Neural cell (in vitro differentiated cells): ENCODE measurements at regions not wholly inside any gene's neighbourhood (a gene's known extent, or its start where the extent isn't known, plus 50 kb on each side); places are given as distances from the start of the nearest gene placed in this dataset.

Experiments
- H2AFZ ChIP-seq: fragments of 200-600, 300-800 bp; sonication (generic), shearing (Covaris generic); 2 replicates; pipeline ENCODE4 v1.6.0; 2014; ENCODE audit warnings: low read depth, mild to moderate bottlenecking, antibody characterized with exemption, low read length, moderate library complexity
- H3F3A ChIP-seq: fragments of 200-600 bp; shearing (Covaris generic); 2 replicates; pipeline ENCODE4 v1.6.1; 2016; ENCODE audit warnings: mild to moderate bottlenecking, moderate library complexity, mixed read lengths, antibody characterized with exemption, low read length; ENCODE audit not compliant: insufficient read depth, poor library complexity, severe bottlenecking
- H3K27ac ChIP-seq: fragments of 200-600, 300-800 bp; sonication (generic), shearing (Covaris generic); 2 replicates; pipeline ENCODE4 v1.5.1; 2014; ENCODE audit warnings: mild to moderate bottlenecking, low read length, moderate library complexity
- H3K27me3 ChIP-seq: fragments of 300-800, 200-600 bp; sonication (generic), shearing (Covaris generic); 2 replicates; pipeline ENCODE4 v1.6.0; 2014; ENCODE audit warnings: mild to moderate bottlenecking, low read depth, low read length, moderate library complexity; ENCODE audit not compliant: insufficient read depth
- H3K36me3 ChIP-seq: fragments of 300-800, 200-600 bp; sonication (generic), shearing (Covaris generic); 2 replicates; pipeline ENCODE4 v1.5.1; 2014; ENCODE audit warnings: mild to moderate bottlenecking, antibody characterized with exemption, low read length, moderate library complexity; ENCODE audit not compliant: insufficient read depth
- H3K4me2 ChIP-seq: fragments of 300-800, 200-600 bp; sonication (generic), shearing (Covaris generic); 2 replicates; pipeline ENCODE4 v1.6.0; 2014; ENCODE audit warnings: mild to moderate bottlenecking, low read length
- H3K4me3 ChIP-seq: fragments of 300-800, 200-600 bp; sonication (generic), shearing (Covaris generic); 2 replicates; pipeline ENCODE4 v1.5.1; 2014; ENCODE audit warnings: mild to moderate bottlenecking, low read length, moderate library complexity
- H3K79me2 ChIP-seq: fragments of 200-600 bp; shearing (Covaris generic); replicated peaks from 2 replicates; pipeline ENCODE4 v1.6.0; 2014; ENCODE audit warnings: mild to moderate bottlenecking, low read length, moderate library complexity; ENCODE audit not compliant: insufficient read depth
- H3K9ac ChIP-seq: fragments of 300-800, 200-600 bp; sonication (generic), shearing (Covaris generic); 2 replicates; pipeline ENCODE4 v1.6.1; 2016; ENCODE audit warnings: mild to moderate bottlenecking, low read length, mixed read lengths
- H3K9me2 ChIP-seq: fragments of 200-600 bp; shearing (Covaris generic); 2 replicates; pipeline ENCODE4 v1.6.1; 2016; ENCODE audit warnings: mild to moderate bottlenecking, low read length, mixed read lengths; ENCODE audit not compliant: insufficient read depth
- H3K9me3 ChIP-seq: fragments of 200-600, 300-800 bp; sonication (generic), shearing (Covaris generic); 2 replicates; pipeline ENCODE4 v1.6.1; 2016; ENCODE audit warnings: mild to moderate bottlenecking, mixed run types, low read length, moderate library complexity, mixed read lengths
- H4K20me1 ChIP-seq: fragments of 200-600 bp; shearing (Covaris generic); 2 replicates; pipeline ENCODE4 v1.6.1; 2016; ENCODE audit warnings: mild to moderate bottlenecking, mixed run types; ENCODE audit not compliant: insufficient read depth
- CTCF ChIP-seq: fragments of 450-650 bp; IDR thresholded peaks from 2 replicates; pipeline ENCODE4 v1.5.1; 2014; ENCODE audit warnings: antibody characterized with exemption, mild to moderate bottlenecking, moderate library complexity; ENCODE audit not compliant: poor library complexity, severe bottlenecking
- EP300 ChIP-seq: fragments of 450-650 bp; conservative IDR thresholded peaks from 2 replicates; pipeline ENCODE4 v1.6.1; 2014; ENCODE audit warnings: antibody characterized with exemption, mild to moderate bottlenecking, moderate library complexity; ENCODE audit not compliant: poor library complexity, severe bottlenecking
- EZH2 ChIP-seq: fragments of 200-600, 300-800 bp; shearing (Covaris generic), sonication (generic); IDR thresholded peaks from 2 replicates; pipeline ENCODE4 v1.6.1; 2014; ENCODE audit warnings: antibody characterized with exemption, low read length, borderline replicate concordance, mild to moderate bottlenecking; ENCODE audit not compliant: insufficient read depth, poor library complexity, severe bottlenecking
- MXI1 ChIP-seq: fragments of 450-650 bp; conservative IDR thresholded peaks from 2 replicates; pipeline ENCODE4 v1.6.1; 2014; ENCODE audit warnings: antibody characterized with exemption, mild to moderate bottlenecking; ENCODE audit not compliant: poor library complexity, severe bottlenecking
- POLR2AphosphoS5 ChIP-seq: IDR thresholded peaks from 2 replicates; pipeline ENCODE4 v1.6.1; 2012
- RAD21 ChIP-seq: fragments of 450-650 bp; conservative IDR thresholded peaks from 2 replicates; pipeline ENCODE4 v1.6.1; 2014; ENCODE audit warnings: antibody characterized with exemption, mild to moderate bottlenecking, moderate library complexity
- REST ChIP-seq: IDR thresholded peaks from 2 replicates; pipeline ENCODE4 v1.6.1; 2012; ENCODE audit warnings: borderline replicate concordance
- SMC3 ChIP-seq: fragments of 450-650 bp; conservative IDR thresholded peaks from 2 replicates; pipeline ENCODE4 v1.6.1; 2014; ENCODE audit warnings: antibody characterized with exemption, mild to moderate bottlenecking, moderate library complexity; ENCODE audit not compliant: poor library complexity
- TAF1 ChIP-seq: IDR thresholded peaks from 2 replicates; pipeline ENCODE4 v1.6.1; 2012; ENCODE audit warnings: low read depth

- Histone ChIP-seq H3K9ac (no peak overlapping the region), H3K36me3 (no peaks in the 10 kb centered on the region), H3K27me3 (no peaks in the 10 kb centered on the region), H3K79me2 (no peaks in the 10 kb centered on the region), H2AFZ (no peak overlapping the region), H4K20me1 (no peaks in the 10 kb centered on the region), H3K9me3 (no peaks in the 10 kb centered on the region), H3K4me3 (no peak overlapping the region), H3K27ac (no peak overlapping the region), H3F3A (no peaks in the 10 kb centered on the region), H3K9me2 (no peaks in the 10 kb centered on the region), H3K4me2 (no peak overlapping the region)
- TF ChIP-seq RAD21, result no peak
- no peak for TF ChIP-seq EZH2
- no peak for TF ChIP-seq EP300
- TF ChIP-seq MXI1, result no peak
- TF ChIP-seq CTCF, result no peak
- TF ChIP-seq SMC3, result no peak
- no peak for TF ChIP-seq TAF1
- no peak for TF ChIP-seq REST
- no peak for TF ChIP-seq POLR2AphosphoS5
These were observed 506.7 kb upstream of the NBEA start for GRCh38 chr13:34435338-34435737.

- no peaks in the 10 kb centered on the region for H3F3A ChIP-seq
- no peak overlapping the region for H3K4me3 ChIP-seq
- H4K20me1 ChIP-seq, result no peaks in the 10 kb centered on the region
- TF ChIP-seq MXI1 (no peak), EP300 (no peak), TAF1 (no peak), REST (no peak), POLR2AphosphoS5 (no peak), CTCF (no peak), EZH2 (no peak), SMC3 (no peak), RAD21 (no peak)
- no peaks in the 10 kb centered on the region for H3K36me3 ChIP-seq
- no peak overlapping the region for H2AFZ ChIP-seq
- no peaks in the 10 kb centered on the region for H3K9me2 ChIP-seq
- no peak overlapping the region for H3K27ac ChIP-seq
- no peaks in the 10 kb centered on the region for H3K27me3 ChIP-seq
- H3K79me2 ChIP-seq, result no peaks in the 10 kb centered on the region
- H3K9me3 ChIP-seq, result no peaks in the 10 kb centered on the region
- H3K9ac ChIP-seq, result no peak overlapping the region
- H3K4me2 ChIP-seq, result no peak overlapping the region
These were observed 504.2 kb upstream of the NBEA start for GRCh38 chr13:34437873-34438272.
